ENCODE measurements at regions not wholly inside any gene's neighbourhood (a gene's known extent, or its start where the extent isn't known, plus 50 kb on each side); places are given as distances from the start of the nearest gene placed in this dataset.

DNA sequence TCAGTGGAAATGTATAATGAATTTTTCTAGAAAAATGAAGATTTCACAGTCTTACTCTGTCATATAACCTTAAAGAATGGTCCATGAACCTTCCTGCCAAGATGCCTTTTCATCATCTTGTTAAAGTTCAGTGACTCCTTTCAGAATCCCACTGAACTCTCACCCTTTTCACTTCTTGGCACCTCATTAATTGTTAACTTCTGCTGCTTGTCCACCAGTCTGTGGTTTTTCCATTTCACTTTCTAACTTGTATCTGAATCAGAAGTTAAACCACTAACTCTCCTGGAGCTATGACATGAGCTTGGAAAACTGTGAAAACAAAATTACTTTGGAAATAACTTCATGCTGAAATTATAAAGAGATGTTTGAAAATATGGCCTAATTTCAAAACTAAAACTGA is 281.2 kb upstream of the ALCAM start:
- no peaks in the 10 kb centered on the region for H3K4me1 ChIP-seq (ENCODE audit: insufficient read depth, low read length)
- H3K27me3 Mint-ChIP-seq (ENCODE audit: low read depth): no peaks in the 10 kb centered on the region
- no peaks in the 10 kb centered on the region for H3K27me3 ChIP-seq (ENCODE audit: insufficient read depth, low read length)
- H3K56ac ChIP-seq (ENCODE audit: insufficient read length, low read depth, low read length): no peak overlapping the region
- H3K9me3 Mint-ChIP-seq: peaks cover 5% of the 10 kb centered on the region in 2 experiments; a peak in 2 of 5 replicates
- H3K27ac Mint-ChIP-seq: no peak overlapping the region
- H3K27ac ChIP-seq (ENCODE audit: insufficient read length, low read depth, low read length): no peak overlapping the region
- H3T11ph ChIP-seq (ENCODE audit: low read length): no peak overlapping the region
- no peak overlapping the region for H3K23ac ChIP-seq (ENCODE audit: insufficient read length, low read depth, low read length)
- H2BK12ac ChIP-seq (ENCODE audit: insufficient read length, low read depth, low read length): no peak overlapping the region
- no peak overlapping the region for H3K4me3 Mint-ChIP-seq
- H3K4me2 ChIP-seq (ENCODE audit: insufficient read depth, insufficient read length, low read length): no peak overlapping the region
- no peak overlapping the region for H3K4ac ChIP-seq (ENCODE audit: low read depth, low read length)
- H3K79me2 ChIP-seq (ENCODE audit: insufficient read depth, low read length): no peaks in the 10 kb centered on the region
- peaks cover 0 to 5% (median 5%) of the 10 kb centered on the region in 3 experiments; a peak in 4 of 7 replicates for H3K36me3 Mint-ChIP-seq (ENCODE audit: insufficient read depth in 1 of 3, low read depth in 3 of 3)
- no peak overlapping the region for H2AK5ac ChIP-seq (ENCODE audit: insufficient read length, low read length)
- no peaks in the 10 kb centered on the region for H3K9me3 ChIP-seq (ENCODE audit: control insufficient read depth, low read depth, low read length)
- H2BK5ac ChIP-seq (ENCODE audit: insufficient read length, low read length): no peak overlapping the region
- TF ChIP-seq, protein P1, sequence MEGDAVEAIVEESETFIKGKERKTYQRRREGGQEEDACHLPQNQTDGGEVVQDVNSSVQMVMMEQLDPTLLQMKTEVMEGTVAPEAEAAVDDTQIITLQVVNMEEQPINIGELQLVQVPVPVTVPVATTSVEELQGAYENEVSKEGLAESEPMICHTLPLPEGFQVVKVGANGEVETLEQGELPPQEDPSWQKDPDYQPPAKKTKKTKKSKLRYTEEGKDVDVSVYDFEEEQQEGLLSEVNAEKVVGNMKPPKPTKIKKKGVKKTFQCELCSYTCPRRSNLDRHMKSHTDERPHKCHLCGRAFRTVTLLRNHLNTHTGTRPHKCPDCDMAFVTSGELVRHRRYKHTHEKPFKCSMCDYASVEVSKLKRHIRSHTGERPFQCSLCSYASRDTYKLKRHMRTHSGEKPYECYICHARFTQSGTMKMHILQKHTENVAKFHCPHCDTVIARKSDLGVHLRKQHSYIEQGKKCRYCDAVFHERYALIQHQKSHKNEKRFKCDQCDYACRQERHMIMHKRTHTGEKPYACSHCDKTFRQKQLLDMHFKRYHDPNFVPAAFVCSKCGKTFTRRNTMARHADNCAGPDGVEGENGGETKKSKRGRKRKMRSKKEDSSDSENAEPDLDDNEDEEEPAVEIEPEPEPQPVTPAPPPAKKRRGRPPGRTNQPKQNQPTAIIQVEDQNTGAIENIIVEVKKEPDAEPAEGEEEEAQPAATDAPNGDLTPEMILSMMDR (conservative IDR thresholded peaks at IDR 0.05): no peak
- H3K79me1 ChIP-seq (ENCODE audit: insufficient read depth, low read depth, low read length, poor library complexity, severe bottlenecking): no peaks in the 10 kb centered on the region
- H4K20me1 ChIP-seq (ENCODE audit: control insufficient read depth, insufficient read depth, insufficient read length): no peaks in the 10 kb centered on the region
- H3K18ac ChIP-seq (ENCODE audit: insufficient read length, low read depth, low read length): no peak overlapping the region
- no peaks in the 10 kb centered on the region for H3K23me2 ChIP-seq (ENCODE audit: insufficient read length, low read depth, low read length, poor library complexity, severe bottlenecking)
- H3K9ac ChIP-seq (ENCODE audit: extremely low read depth, insufficient read length, low read length): no peak overlapping the region
- DNase-seq: no peak
- H2BK120ac ChIP-seq (ENCODE audit: low read depth, low read length, poor library complexity, severe bottlenecking): no peak overlapping the region
- H3K4me1 Mint-ChIP-seq: no peaks in the 10 kb centered on the region
- no peak overlapping the region for H2AFZ ChIP-seq (ENCODE audit: low read length)
- no peak overlapping the region for H4K5ac ChIP-seq (ENCODE audit: insufficient read length, low read depth, low read length)
- no peak overlapping the region for H2BK20ac ChIP-seq (ENCODE audit: low read depth, low read length, poor library complexity, severe bottlenecking)
- H2BK15ac ChIP-seq (ENCODE audit: low read depth, low read length): no peak overlapping the region
- H3K14ac ChIP-seq (ENCODE audit: insufficient read depth, low read length): no peak overlapping the region
- H4K91ac ChIP-seq (ENCODE audit: insufficient read length, low read depth, low read length): no peak overlapping the region
- no peak overlapping the region for H4K8ac ChIP-seq (replicated peaks; ENCODE audit: insufficient read length, low read depth, low read length)
